HepG2 (cell line): ENCODE measurements at regions not wholly inside any gene's neighbourhood (a gene's known extent, or its start where the extent isn't known, plus 50 kb on each side); places are given as distances from the start of the nearest gene placed in this dataset.
A peak's percentile ranks its signal among the peaks of the same experiment; 100 is the strongest.

Experiments used
- BCL3 ChIP-seq: sonication (generic); formaldehyde crosslinking; IDR thresholded peaks from 2 replicates; pipeline ENCODE4 v1.5.1; 2020; ENCODE audit warnings: mild to moderate bottlenecking, missing genetic modification reagents, moderate library complexity
- FOSL1 ChIP-seq: sonication (generic); formaldehyde crosslinking; IDR thresholded peaks from 2 replicates; pipeline ENCODE4 v1.9.0; 2021; ENCODE audit warnings: missing genetic modification reagents, borderline replicate concordance
- HOMEZ ChIP-seq: IDR thresholded peaks from 2 replicates; pipeline ENCODE4 v1.6.1; 2016; ENCODE audit warnings: low read depth
- MAFK ChIP-seq, 2 experiments: IDR thresholded peaks in 1 of 2; conservative IDR thresholded peaks in 1 of 2; 2 replicates each; pipeline ENCODE4 v1.6.1; 2011; ENCODE audit warnings: improper control_type of control experiment in 2 of 2, low read length in 2 of 2
- NCOR1 ChIP-seq: fragments of 200-600 bp; sonication (generic); IDR thresholded peaks from 2 replicates; pipeline ENCODE4 v1.7.0; 2017; ENCODE audit warnings: antibody characterized with exemption, low read length, borderline replicate concordance
- NFE2L2 ChIP-seq: fragments of 150-350 bp; IDR thresholded peaks from 2 replicates; pipeline ENCODE4 v1.6.1; 2014; ENCODE audit warnings: low read length
- SALL1 ChIP-seq: sonication (generic); formaldehyde crosslinking; IDR thresholded peaks from 2 replicates; pipeline ENCODE4 v1.8.0; 2022; ENCODE audit warnings: mild to moderate bottlenecking, missing genetic modification reagents
- THAP9 ChIP-seq: sonication (generic); formaldehyde crosslinking; IDR thresholded peaks from 2 replicates; pipeline ENCODE4; 2020; ENCODE audit warnings: missing genetic modification reagents, mild to moderate bottlenecking, borderline replicate concordance
- TF ChIP-seq, protein P1 (sequence below): sonication (generic); formaldehyde crosslinking; IDR thresholded peaks from 2 replicates; pipeline ENCODE4 v1.5.0; 2020; ENCODE audit warnings: missing genetic modification reagents

DNA sequence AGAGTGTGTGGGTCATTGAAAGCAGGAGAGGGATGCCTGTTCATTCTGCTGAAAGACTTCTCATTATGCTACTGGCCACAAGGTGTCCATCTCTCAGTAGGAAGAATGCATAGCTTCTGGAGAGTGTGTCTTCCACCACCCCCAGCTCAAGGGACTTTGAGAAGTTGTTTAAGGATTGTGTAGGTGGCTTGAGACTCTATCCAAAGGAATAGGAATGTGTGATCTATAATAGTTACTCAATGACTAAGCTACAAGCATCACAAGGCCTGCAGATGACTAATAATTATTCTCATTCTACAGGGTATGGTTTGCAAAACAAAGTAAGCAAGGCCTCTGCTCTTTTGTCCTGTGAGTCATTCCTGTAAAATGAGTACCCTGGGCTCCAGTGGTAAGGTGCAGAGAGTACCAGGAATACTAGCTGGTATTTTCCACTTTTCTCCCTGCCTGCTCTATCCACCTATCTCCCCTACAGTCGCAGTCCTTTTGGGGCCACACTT is 279.8 kb upstream of the BOD1L1 start (continued):
- TF ChIP-seq, protein P1, sequence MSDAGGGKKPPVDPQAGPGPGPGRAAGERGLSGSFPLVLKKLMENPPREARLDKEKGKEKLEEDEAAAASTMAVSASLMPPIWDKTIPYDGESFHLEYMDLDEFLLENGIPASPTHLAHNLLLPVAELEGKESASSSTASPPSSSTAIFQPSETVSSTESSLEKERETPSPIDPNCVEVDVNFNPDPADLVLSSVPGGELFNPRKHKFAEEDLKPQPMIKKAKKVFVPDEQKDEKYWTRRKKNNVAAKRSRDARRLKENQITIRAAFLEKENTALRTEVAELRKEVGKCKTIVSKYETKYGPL = no peak
- no peak for TF ChIP-seq SALL1
- TF ChIP-seq MAFK (conservative IDR thresholded peaks at IDR 0.05 in 1 of 2, IDR thresholded peaks at IDR 0.05 in 1 of 2; ENCODE audit: low read length in 2 of 2) = no peak
- TF ChIP-seq BCL3 = no peak
- TF ChIP-seq FOSL1 = peak; percentile 74
- TF ChIP-seq NFE2L2 = no peak
- TF ChIP-seq NCOR1 = no peak
- no peak for TF ChIP-seq HOMEZ (CRISPR knock-in tag)
- no peak for TF ChIP-seq THAP9 (CRISPR knock-in tag)
